Endothelial cell of umbilical vein (primary cell): ENCODE measurements at regions not wholly inside any gene's neighbourhood (a gene's known extent, or its start where the extent isn't known, plus 50 kb on each side); places are given as distances from the start of the nearest gene placed in this dataset.

Experiments
- CTCF ChIP-seq, 2 donors: IDR thresholded peaks; 1 replicate in 1 of 2; 2 replicates in 1 of 2; pipeline ENCODE4 v1.5.1; 2011; ENCODE audit warnings: low read length in 2 of 2, mild to moderate bottlenecking in 2 of 2, moderate library complexity in 2 of 2, control low read depth in 1 of 2, inconsistent platforms in 1 of 2, low read depth in 1 of 2; ENCODE audit not compliant: insufficient read depth in 1 of 2; ENCODE audit errors: extremely low read depth in 1 of 2
- JUN ChIP-seq: IDR thresholded peaks from 2 replicates; pipeline ENCODE4 v1.6.1; 2011; ENCODE audit warnings: borderline replicate concordance, low read depth; ENCODE audit not compliant: insufficient read length, insufficient read depth

DNA sequence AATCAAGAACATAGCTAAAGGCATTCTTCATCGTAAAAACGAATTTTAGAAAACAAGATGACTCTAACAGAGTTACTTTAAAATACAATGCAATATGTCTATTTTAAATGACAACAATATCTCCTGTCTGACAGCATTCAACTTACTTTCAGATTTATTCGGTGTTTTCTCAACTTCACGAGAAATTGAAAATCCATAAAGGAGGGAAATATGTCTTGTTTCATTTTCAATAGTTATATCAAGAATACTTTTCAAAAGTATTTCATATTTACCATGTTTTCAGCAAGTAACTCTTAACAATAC lies 254.8 kb downstream of the DAD1 start:
- TF ChIP-seq CTCF (IDR thresholded peaks at IDR 0.05; ENCODE audit: extremely low read depth in 1 of 2, insufficient read depth in 1 of 2, low read depth in 1 of 2, low read length in 2 of 2) (no peak), JUN (no peak)
